ENCODE measurements at regions not wholly inside any gene's neighbourhood (a gene's known extent, or its start where the extent isn't known, plus 50 kb on each side); places are given as distances from the start of the nearest gene placed in this dataset.

- H3K4me3 ChIP-seq (ENCODE audit: low read length) = no peak overlapping the region
Observed at GRCh38 chr16:5722116-5722619, 624.6 kb upstream of the EEF2KMT start.

GRCh38 chr16:5715155-5715554 lies 617.6 kb upstream of the EEF2KMT start:
- Histone ChIP-seq H3K27me3 (ENCODE audit: control insufficient read depth, low read length) (no peaks in the 10 kb centered on the region), H3K4me1 (ENCODE audit: control insufficient read depth, low read length) (no peaks in the 10 kb centered on the region), H3K36me3 (ENCODE audit: control insufficient read depth, low read length) (no peaks in the 10 kb centered on the region), H3K9me2 (replicated peaks; ENCODE audit: control insufficient read depth, low read length) (no peaks in the 10 kb centered on the region), H3K9me3 (ENCODE audit: control insufficient read depth, insufficient read depth, low read length) (no peaks in the 10 kb centered on the region; the same call in 1 of the 2 replicates), H3K27ac (ENCODE audit: low read depth, low read length) (no peak overlapping the region), H3K4me3 (ENCODE audit: low read length) (no peak overlapping the region), H3K4me2 (ENCODE audit: low read length) (no peak overlapping the region), H4K20me1 (ENCODE audit: control insufficient read depth, insufficient read depth, low read depth, low read length) (no peaks in the 10 kb centered on the region), H3K79me2 (ENCODE audit: control insufficient read depth, low read length) (no peaks in the 10 kb centered on the region), H3F3A (ENCODE audit: control insufficient read depth, insufficient read depth) (no peaks in the 10 kb centered on the region)
- no peak for TF ChIP-seq CTCF (IDR thresholded peaks at IDR 0.05; ENCODE audit: low read depth, low read length, poor library complexity, severe bottlenecking)
- no peak for TF ChIP-seq EZH2phosphoT487 (IDR thresholded peaks at IDR 0.05; ENCODE audit: borderline replicate concordance, low read length)

More at GRCh38 chr16:5722116-5722619, 624.6 kb upstream of the EEF2KMT start:
- no peak overlapping the region for H3K27ac ChIP-seq (ENCODE audit: low read depth, low read length)
- no peaks in the 10 kb centered on the region for H4K20me1 ChIP-seq (ENCODE audit: control insufficient read depth, insufficient read depth, low read depth, low read length)
- no peaks in the 10 kb centered on the region for H3K27me3 ChIP-seq (ENCODE audit: control insufficient read depth, low read length)
- H3K4me1 ChIP-seq (ENCODE audit: control insufficient read depth, low read length) = no peaks in the 10 kb centered on the region
- no peaks in the 10 kb centered on the region for H3K9me2 ChIP-seq (replicated peaks; ENCODE audit: control insufficient read depth, low read length)
- TF ChIP-seq EZH2phosphoT487 (IDR thresholded peaks at IDR 0.05; ENCODE audit: borderline replicate concordance, low read length) (no peak), CTCF (IDR thresholded peaks at IDR 0.05; ENCODE audit: low read depth, low read length, poor library complexity, severe bottlenecking) (no peak)
- no peaks in the 10 kb centered on the region for H3F3A ChIP-seq (ENCODE audit: control insufficient read depth, insufficient read depth)
- no peaks in the 10 kb centered on the region for H3K79me2 ChIP-seq (ENCODE audit: control insufficient read depth, low read length)
- no peaks in the 10 kb centered on the region for H3K36me3 ChIP-seq (ENCODE audit: control insufficient read depth, low read length)
- no peaks in the 10 kb centered on the region; the same call in 1 of the 2 replicates for H3K9me3 ChIP-seq (ENCODE audit: control insufficient read depth, insufficient read depth, low read length)
- H3K4me2 ChIP-seq (ENCODE audit: low read length) = no peak overlapping the region

GRCh38 chr16:5709889-5710288 lies 612.3 kb upstream of the EEF2KMT start:
- H3K9me2 ChIP-seq (replicated peaks; ENCODE audit: control insufficient read depth, low read length) = no peaks in the 10 kb centered on the region
- H3K36me3 ChIP-seq (ENCODE audit: control insufficient read depth, low read length) = no peaks in the 10 kb centered on the region
- no peaks in the 10 kb centered on the region for H3K4me1 ChIP-seq (ENCODE audit: control insufficient read depth, low read length)
- H3K9me3 ChIP-seq (ENCODE audit: control insufficient read depth, insufficient read depth, low read length) = no peaks in the 10 kb centered on the region
- no peak overlapping the region for H3K4me3 ChIP-seq (ENCODE audit: low read length)
- no peaks in the 10 kb centered on the region for H3K27me3 ChIP-seq (ENCODE audit: control insufficient read depth, low read length)
- H4K20me1 ChIP-seq (ENCODE audit: control insufficient read depth, insufficient read depth, low read depth, low read length) = no peaks in the 10 kb centered on the region
- no peak overlapping the region for H3K27ac ChIP-seq (ENCODE audit: low read depth, low read length)
- no peaks in the 10 kb centered on the region for H3K79me2 ChIP-seq (ENCODE audit: control insufficient read depth, low read length)
- H3K4me2 ChIP-seq (ENCODE audit: low read length) = no peak overlapping the region
- TF ChIP-seq EZH2phosphoT487 (IDR thresholded peaks at IDR 0.05; ENCODE audit: borderline replicate concordance, low read length) = no peak
- no peak for TF ChIP-seq CTCF (IDR thresholded peaks at IDR 0.05; ENCODE audit: low read depth, low read length, poor library complexity, severe bottlenecking)
- H3F3A ChIP-seq (ENCODE audit: control insufficient read depth, insufficient read depth) = no peaks in the 10 kb centered on the region
